T-helper 2 cell (primary cell): ENCODE measurements at regions not wholly inside any gene's neighbourhood (a gene's known extent, or its start where the extent isn't known, plus 50 kb on each side); places are given as distances from the start of the nearest gene placed in this dataset.
A peak's percentile ranks its signal among the peaks of the same experiment; 100 is the strongest.

ENCODE experiments used
- DNase-seq, 5 experiments: peaks; one replicate each; pipeline versions ENCODE4 v3.0.0 to v3.0.0-alpha.2; 2012 to 2022

DNA sequence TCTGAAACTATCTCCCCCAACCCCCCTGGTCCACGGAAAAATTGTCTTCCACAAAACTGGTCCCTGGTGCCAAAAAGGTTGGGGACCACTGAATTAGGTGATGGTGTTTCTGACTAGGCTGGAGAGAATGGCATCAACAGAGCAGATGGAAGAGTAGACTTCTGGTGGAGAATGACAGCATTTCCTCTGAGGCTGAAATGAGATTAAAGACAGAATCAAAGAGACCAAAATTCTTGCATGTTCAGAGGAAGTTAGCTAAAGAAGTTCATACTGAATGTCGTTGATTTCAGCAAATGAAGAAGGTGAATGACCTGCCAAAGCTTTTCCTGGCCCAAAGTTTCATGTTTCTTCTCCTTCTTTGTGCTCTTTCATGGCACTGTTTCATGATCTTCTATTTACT, 188.2 kb upstream of the RUNX1 start:
- no peak for DNase-seq

- DNase-seq = peak in 1 of 5 experiments; percentile 77
Measured at GRCh38 chr21:35236090-35236489, 187.0 kb upstream of the RUNX1 start.

DNA sequence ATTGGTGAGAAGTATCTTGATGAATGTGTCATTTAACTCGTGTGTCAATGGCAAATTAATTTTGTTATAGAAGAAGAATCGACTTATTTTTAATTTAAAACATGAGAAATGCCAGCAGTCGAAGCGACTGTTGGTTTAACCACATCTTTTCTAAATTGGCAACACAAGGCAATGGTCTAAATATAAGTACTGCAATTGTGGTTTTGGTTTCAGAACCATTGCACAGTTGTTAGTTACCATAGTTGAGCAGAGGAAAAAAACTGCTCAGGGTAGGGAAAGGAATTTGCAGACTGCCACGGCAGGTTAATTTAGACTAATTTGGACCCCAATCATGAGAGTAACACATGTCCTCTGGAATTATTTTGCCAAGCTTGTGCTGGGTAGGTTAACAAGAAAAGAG, 185.6 kb upstream of the RUNX1 start:
- peak in 1 of 5 experiments; percentile 83 for DNase-seq

DNA sequence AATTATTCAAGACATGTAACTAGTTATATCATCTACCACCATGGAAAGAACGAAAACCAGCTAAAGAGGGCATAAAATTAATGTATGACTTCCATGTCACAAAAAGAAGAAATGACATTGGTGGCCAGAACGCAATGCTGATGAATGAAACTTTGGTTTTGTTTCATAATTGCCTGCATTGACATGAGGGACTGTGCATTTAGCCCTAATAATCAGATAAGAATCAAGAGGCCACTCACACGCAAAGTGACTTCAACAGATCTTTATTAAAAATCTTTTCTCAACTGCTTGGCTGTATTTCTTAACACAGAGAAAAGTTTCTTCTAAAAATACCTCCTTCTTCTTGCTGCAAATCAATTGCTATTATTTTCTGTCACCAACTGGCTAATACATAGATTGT, 184.7 kb upstream of the RUNX1 start:
- no peak for DNase-seq

DNA sequence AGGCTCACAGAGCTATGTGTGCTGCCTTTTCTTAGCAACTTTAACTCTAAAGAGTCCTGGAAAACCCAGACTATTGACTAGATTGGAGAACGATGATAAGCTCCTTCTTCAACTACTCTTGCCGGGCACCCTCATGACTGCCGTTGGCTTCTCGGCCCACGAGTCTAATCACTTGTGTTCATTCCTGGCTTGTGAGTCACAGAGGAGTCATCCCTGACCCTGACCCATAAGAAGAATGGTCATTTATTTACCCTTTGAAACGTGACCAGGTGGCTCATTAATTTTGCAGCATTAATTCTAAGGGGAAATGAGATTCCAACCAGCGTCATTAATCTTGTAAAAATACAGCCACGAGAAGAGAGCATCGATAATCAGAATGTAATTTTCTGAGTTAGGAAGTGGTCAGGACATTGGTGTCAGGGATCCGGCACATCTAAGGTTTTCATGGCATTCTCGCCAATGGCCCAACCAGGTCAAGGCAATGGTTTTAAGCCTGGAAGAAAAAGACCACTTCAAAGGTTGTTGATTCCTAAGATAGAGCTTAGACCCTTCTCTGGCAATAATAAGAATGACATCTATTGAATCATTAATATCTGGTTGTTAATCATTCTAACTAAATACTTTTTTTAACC, 183.6 kb upstream of the RUNX1 start:
- DNase-seq = no peak

- DNase-seq = no peak
Measured at GRCh38 chr21:35231090-35231489, 182.0 kb upstream of the RUNX1 start.

DNA sequence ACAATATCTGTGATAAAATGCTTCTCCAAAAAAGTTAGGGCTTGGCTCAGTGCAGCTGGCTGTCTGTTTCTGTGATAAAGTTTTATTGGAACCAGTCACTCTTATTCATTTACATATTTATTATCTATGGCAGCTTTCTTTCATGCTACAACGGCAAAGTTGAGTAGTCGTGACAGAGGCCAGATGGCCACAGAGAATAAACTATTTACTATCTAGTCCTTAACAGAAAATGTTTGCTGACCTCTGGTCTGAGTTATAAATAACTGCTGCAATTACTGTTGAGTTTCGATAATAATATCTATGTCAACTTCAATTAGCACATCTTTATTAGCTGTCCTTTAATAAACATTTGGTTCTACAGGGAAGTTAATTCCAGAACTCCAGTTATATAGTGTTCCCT, 180.2 kb upstream of the RUNX1 start:
- DNase-seq = no peak

- DNase-seq = no peak
Measured at GRCh38 chr21:35227786-35228185, 178.7 kb upstream of the RUNX1 start.

DNA sequence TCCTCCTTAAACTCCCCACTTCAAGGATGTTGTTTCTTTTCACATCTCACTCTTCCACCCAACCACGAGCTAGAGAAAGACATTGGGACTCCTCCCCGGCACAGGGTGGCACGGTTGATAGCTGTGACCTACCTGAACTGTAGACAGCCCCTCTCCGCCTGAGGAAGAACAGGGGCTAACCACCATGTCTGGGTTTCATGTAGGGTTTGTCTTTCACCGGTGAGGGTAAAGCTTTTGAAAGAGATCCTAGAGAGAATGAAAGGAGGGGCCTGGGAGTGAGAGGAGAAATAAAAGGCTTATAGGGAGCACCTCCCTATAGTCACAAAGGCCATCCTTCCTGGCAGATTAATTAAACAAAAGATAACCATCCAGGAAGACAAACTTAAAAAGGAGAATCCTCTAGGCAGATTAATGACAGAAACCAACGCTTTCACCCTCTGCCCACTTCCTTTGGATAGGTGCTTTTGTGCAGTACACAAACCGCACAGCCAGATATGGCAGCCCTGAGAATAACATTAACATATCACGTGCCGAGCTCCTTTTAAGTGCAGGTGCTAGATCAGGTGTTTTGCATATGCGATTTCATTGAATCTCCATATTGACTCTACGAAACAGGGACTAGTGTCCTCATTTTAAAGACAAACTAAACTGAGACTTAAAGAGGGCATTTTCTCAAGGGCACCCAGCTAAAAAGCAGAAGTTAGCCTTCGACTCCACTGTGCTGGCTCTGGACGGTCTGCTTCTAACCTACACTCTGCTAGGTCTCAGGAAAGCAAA, 178.1 kb upstream of the RUNX1 start:
- peak in 3 of 5 experiments; percentile 29 to 93 (median 73) for DNase-seq

- DNase-seq = no peak
Measured at GRCh38 chr21:35226328-35226727, 177.2 kb upstream of the RUNX1 start.

- DNase-seq = no peak
Measured at GRCh38 chr21:35225573-35225972, 176.5 kb upstream of the RUNX1 start.

- no peak for DNase-seq
Measured at GRCh38 chr21:35223480-35224156, 174.5 kb upstream of the RUNX1 start.

- peak in 2 of 5 experiments; percentile 34 to 83 for DNase-seq
Measured at GRCh38 chr21:35222541-35222941, 173.4 kb upstream of the RUNX1 start.

GRCh38 chr21:35222021-35222420, 172.9 kb upstream of the RUNX1 start:
- DNase-seq = peak in 1 of 5 experiments; percentile 55

GRCh38 chr21:35220301-35220700, 171.2 kb upstream of the RUNX1 start:
- no peak for DNase-seq

GRCh38 chr21:35219719-35220118, 170.6 kb upstream of the RUNX1 start:
- DNase-seq = no peak

- DNase-seq = no peak
Measured at GRCh38 chr21:35219291-35219690, 170.2 kb upstream of the RUNX1 start.

GRCh38 chr21:35217504-35218060, 168.5 kb upstream of the RUNX1 start:
- no peak for DNase-seq

- no peak for DNase-seq
Measured at GRCh38 chr21:35216996-35217395, 167.9 kb upstream of the RUNX1 start.

DNA sequence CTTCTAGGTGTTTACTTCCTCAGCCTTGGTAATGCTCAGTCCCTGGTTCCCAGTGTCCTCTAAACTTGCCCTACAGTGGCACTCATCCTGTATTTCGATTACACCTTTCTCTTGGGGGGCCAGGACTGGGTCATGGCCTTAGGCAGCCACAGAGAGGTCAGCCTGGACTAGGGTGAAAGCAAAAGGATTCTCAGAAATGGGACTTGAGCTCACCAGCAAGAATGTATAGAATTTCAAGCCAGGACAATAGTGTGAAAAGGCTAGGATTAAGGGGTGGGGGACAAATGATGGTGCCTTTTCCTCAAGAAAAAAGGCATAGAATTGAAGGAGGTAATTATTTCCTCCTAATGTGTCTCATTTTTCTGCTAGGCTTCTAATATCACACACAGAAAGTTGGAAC, 166.8 kb upstream of the RUNX1 start:
- no peak for DNase-seq

- no peak for DNase-seq
Measured at GRCh38 chr21:35212393-35213127, 163.5 kb upstream of the RUNX1 start.

- DNase-seq = no peak
Measured at GRCh38 chr21:35211782-35212181, 162.7 kb upstream of the RUNX1 start.

DNA sequence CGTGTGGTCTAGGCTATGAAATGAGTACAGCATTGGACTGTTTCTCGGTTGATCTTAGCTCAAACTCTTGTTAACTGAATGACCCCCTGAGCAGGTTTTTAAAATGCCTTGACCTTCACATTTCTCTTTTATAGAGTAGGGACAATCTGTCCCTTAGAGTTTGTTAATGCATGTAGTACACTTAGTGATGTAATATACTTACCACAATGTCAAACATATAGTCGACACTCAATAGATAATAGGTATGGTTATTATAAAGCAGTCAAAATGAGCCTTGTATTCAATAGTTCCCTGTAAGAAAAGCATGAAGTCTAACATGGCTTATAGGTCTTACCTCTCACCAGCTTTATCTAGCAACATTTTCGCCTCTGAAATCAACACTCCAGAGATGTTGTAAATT, 161.0 kb upstream of the RUNX1 start:
- no peak for DNase-seq
